Glutamatergic neuron (in vitro differentiated cells): ENCODE measurements at regions not wholly inside any gene's neighbourhood (a gene's known extent, or its start where the extent isn't known, plus 50 kb on each side); places are given as distances from the start of the nearest gene placed in this dataset.

Experiments
- DNase-seq: peaks from one replicate; pipeline ENCODE4 v3.0.0; 2022
- H3K27ac Mint-ChIP-seq: one replicate; pipeline ENCODE4 v1.8.0; 2020; ENCODE audit warnings: mild to moderate bottlenecking, mixed read lengths, inconsistent platforms; ENCODE audit not compliant: unreplicated experiment
- H3K27me3 Mint-ChIP-seq: one replicate; pipeline ENCODE4 v1.8.0; 2020; ENCODE audit warnings: mild to moderate bottlenecking, moderate library complexity, mixed read lengths, inconsistent platforms; ENCODE audit not compliant: unreplicated experiment
- H3K36me3 Mint-ChIP-seq: one replicate; pipeline ENCODE4 v1.8.0; 2020; ENCODE audit warnings: mild to moderate bottlenecking, mixed read lengths, inconsistent platforms; ENCODE audit not compliant: unreplicated experiment
- H3K4me1 Mint-ChIP-seq: one replicate; pipeline ENCODE4 v1.8.0; 2020; ENCODE audit warnings: mild to moderate bottlenecking, low read depth, mixed read lengths, inconsistent platforms; ENCODE audit not compliant: unreplicated experiment
- H3K4me3 Mint-ChIP-seq: one replicate; pipeline ENCODE4 v1.8.0; 2020; ENCODE audit warnings: mild to moderate bottlenecking, mixed read lengths, inconsistent platforms; ENCODE audit not compliant: unreplicated experiment
- H3K9me3 Mint-ChIP-seq: one replicate; pipeline ENCODE4 v1.8.0; 2020; ENCODE audit warnings: mild to moderate bottlenecking, moderate library complexity, mixed read lengths, inconsistent platforms; ENCODE audit not compliant: unreplicated experiment
- CTCF ChIP-seq: fragments of 200-600 bp; sonication (generic); IDR thresholded peaks from one replicate; pipeline ENCODE4 v1.5.0; 2021; ENCODE audit not compliant: partially characterized antibody, unreplicated experiment

- no peaks in the 10 kb centered on the region for H3K9me3 Mint-ChIP-seq
- no peak overlapping the region for H3K27ac Mint-ChIP-seq
- DNase-seq, result no peak
- no peaks in the 10 kb centered on the region for H3K27me3 Mint-ChIP-seq
- TF ChIP-seq CTCF, result no peak
- H3K4me3 Mint-ChIP-seq, result no peak overlapping the region
- no peaks in the 10 kb centered on the region for H3K36me3 Mint-ChIP-seq
- no peaks in the 10 kb centered on the region for H3K4me1 Mint-ChIP-seq
Observed at GRCh38 chr2:51720826-51721225, 688.9 kb upstream of the NRXN1 start.

- Mint-ChIP-seq H3K36me3 (peaks cover 6% of the 10 kb centered on the region), H3K4me1 (no peaks in the 10 kb centered on the region), H3K4me3 (no peak overlapping the region), H3K27me3 (no peaks in the 10 kb centered on the region), H3K9me3 (peaks cover 2% of the 10 kb centered on the region), H3K27ac (no peak overlapping the region)
- TF ChIP-seq CTCF, result no peak
- DNase-seq, result no peak
Observed at GRCh38 chr2:51718881-51719280, 686.9 kb upstream of the NRXN1 start.

- TF ChIP-seq CTCF, result no peak
- Mint-ChIP-seq H3K36me3 (peaks cover 6% of the 10 kb centered on the region), H3K9me3 (peaks cover 3% of the 10 kb centered on the region), H3K4me1 (no peaks in the 10 kb centered on the region), H3K4me3 (no peak overlapping the region), H3K27ac (no peak overlapping the region), H3K27me3 (no peaks in the 10 kb centered on the region)
- no peak for DNase-seq
Observed at GRCh38 chr2:51717312-51717711, 685.4 kb upstream of the NRXN1 start.

GRCh38 chr2:51711766-51712165 is 679.8 kb upstream of the NRXN1 start:
- peaks cover 3% of the 10 kb centered on the region for H3K9me3 Mint-ChIP-seq
- H3K27me3 Mint-ChIP-seq, result no peaks in the 10 kb centered on the region
- H3K36me3 Mint-ChIP-seq, result peaks cover 6% of the 10 kb centered on the region
- DNase-seq, result no peak
- H3K4me3 Mint-ChIP-seq, result no peak overlapping the region
- TF ChIP-seq CTCF, result no peak
- no peak overlapping the region for H3K27ac Mint-ChIP-seq
- H3K4me1 Mint-ChIP-seq, result peaks cover 2% of the 10 kb centered on the region

GRCh38 chr2:51710222-51710621 is 678.3 kb upstream of the NRXN1 start:
- H3K4me1 Mint-ChIP-seq, result peaks cover 6% of the 10 kb centered on the region
- no peak overlapping the region for H3K27ac Mint-ChIP-seq
- peaks cover 3% of the 10 kb centered on the region for H3K9me3 Mint-ChIP-seq
- peak; percentile 48 for TF ChIP-seq CTCF
- peaks cover 6% of the 10 kb centered on the region for H3K36me3 Mint-ChIP-seq
- H3K4me3 Mint-ChIP-seq, result no peak overlapping the region
- DNase-seq, result peak; percentile 42
- no peaks in the 10 kb centered on the region for H3K27me3 Mint-ChIP-seq
